C4-2B (cell line): ENCODE measurements at regions not wholly inside any gene's neighbourhood (a gene's known extent, or its start where the extent isn't known, plus 50 kb on each side); places are given as distances from the start of the nearest gene placed in this dataset.

Experiments
- H3K27ac ChIP-seq: fragments of 450-650 bp; 2 replicates; pipeline ENCODE4 v1.5.1; 2017
- CTCF ChIP-seq: fragments of 450-650 bp; conservative IDR thresholded peaks from 2 replicates; pipeline ENCODE4 v1.5.1; 2017; ENCODE audit warnings: mild to moderate bottlenecking
- ZFX ChIP-seq: fragments of 450-650 bp; IDR thresholded peaks from 2 replicates; pipeline ENCODE4 v1.6.1; 2017

- TF ChIP-seq ZFX (no peak), CTCF (no peak)
Observed at GRCh38 chr2:176589825-176590440, 320.7 kb downstream of the MTX2 start.

GRCh38 chr2:176592216-176592615, 323.0 kb downstream of the MTX2 start:
- H3K27ac ChIP-seq, result no peak overlapping the region
- TF ChIP-seq CTCF (no peak), ZFX (no peak)

More at GRCh38 chr2:176589825-176590440, 320.7 kb downstream of the MTX2 start:
- no peak overlapping the region for H3K27ac ChIP-seq

DNA sequence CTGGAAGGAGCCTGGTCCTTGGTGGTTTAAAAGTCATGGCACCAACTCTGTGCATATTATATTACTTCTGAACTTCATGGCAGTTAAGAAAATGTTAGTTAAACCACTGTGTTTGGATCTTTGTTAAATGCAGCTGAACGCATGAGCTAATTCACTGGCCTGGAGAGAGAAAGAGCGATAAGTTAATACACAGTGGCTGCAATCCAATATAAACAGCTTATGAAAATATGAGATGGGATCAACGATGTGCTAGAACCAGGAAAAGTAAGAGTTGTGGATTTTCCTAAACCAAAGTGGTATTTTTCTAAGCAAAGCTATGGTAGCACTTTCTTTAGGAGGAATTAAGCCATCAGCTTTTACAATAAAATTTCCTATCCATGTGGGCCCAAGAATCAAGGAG, 326.7 kb downstream of the MTX2 start:
- no peak overlapping the region for H3K27ac ChIP-seq
- TF ChIP-seq ZFX (no peak), CTCF (no peak)

DNA sequence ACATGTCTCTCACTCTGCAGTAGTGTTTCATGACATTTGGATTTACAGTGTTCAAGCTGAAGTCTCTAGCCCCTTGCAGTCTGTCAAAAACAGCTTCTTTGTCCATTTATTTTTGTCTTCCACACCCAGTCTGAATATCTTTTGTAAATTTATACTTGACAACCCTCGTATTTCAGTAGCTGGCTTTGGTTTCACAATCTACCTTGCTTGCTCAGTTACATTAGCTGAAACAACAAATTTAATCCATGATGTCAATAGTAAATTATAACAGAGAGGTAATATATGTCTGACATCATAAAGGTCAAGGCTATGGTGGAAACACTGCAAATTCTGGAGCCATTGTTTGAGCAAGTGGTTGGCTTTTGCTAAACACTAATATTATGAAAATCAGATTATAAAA, 328.7 kb downstream of the MTX2 start:
- TF ChIP-seq ZFX, result no peak
- no peak for TF ChIP-seq CTCF
- no peak overlapping the region for H3K27ac ChIP-seq

GRCh38 chr2:176598351-176598750, 329.1 kb downstream of the MTX2 start:
- H3K27ac ChIP-seq, result no peak overlapping the region
- TF ChIP-seq ZFX (no peak), CTCF (no peak)

DNA sequence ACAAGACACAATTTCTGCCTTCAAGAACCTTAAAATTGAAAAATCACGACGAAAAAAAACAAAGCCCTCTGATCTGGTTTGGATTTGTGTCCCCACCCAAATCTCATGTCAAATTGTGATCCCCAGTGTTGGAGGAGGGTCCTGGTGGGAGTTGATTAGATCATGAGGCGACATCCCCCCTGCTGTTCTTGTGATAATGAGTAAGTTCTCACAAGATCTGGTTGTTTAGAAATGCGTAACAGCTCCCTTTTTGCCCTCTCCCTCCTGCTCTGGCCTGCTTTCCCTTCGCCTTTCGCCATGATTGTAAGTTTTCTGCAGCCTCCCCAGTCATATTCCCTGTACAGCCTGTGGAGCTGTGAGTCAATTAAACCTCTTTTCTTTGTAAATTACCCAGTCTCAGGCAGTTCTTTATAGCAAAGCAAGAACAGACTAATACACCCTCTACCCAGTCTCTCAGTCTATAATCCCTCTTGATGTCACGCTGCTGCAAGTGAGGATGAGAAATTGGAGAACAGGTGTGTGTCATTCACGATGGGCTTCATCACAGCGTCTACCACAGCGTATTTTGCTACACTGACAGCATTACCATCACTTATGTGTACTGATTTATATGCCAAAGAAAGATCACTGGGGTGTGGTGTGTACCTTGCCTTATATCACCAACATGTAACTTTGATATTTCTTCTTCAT, 330.7 kb downstream of the MTX2 start:
- H3K27ac ChIP-seq, result no peak overlapping the region
- TF ChIP-seq ZFX (no peak), CTCF (no peak)

GRCh38 chr2:176601066-176601465, 331.8 kb downstream of the MTX2 start:
- TF ChIP-seq CTCF (no peak), ZFX (no peak)
- no peak overlapping the region for H3K27ac ChIP-seq
